KG1 (cell line): ENCODE measurements at regions not wholly inside any gene's neighbourhood (a gene's known extent, or its start where the extent isn't known, plus 50 kb on each side); places are given as distances from the start of the nearest gene placed in this dataset.
A peak's percentile ranks its signal among the peaks of the same experiment; 100 is the strongest.
"Not testable (repeated sequence)": the region's sequence is repeated elsewhere in the genome, so short reads cannot be mapped to it uniquely, and the experiment has no call there.

ENCODE experiments used
- DNase-seq: peaks from one replicate; lab custom pipeline; 2025; lab: John Stamatoyannopoulos, UW

GRCh38 chr14:57150449-57150848 is 118.3 kb downstream of the EXOC5 start:
- DNase-seq: no peak

- DNase-seq: no peak
Observed at GRCh38 chr14:57139173-57139572, 129.5 kb downstream of the EXOC5 start.

- no peak for DNase-seq
Observed at GRCh38 chr14:57136669-57137328, 131.9 kb downstream of the EXOC5 start.

GRCh38 chr14:57127809-57128208 is 140.9 kb downstream of the EXOC5 start:
- not testable (repeated sequence) for DNase-seq

GRCh38 chr14:57122129-57122528 is 146.6 kb downstream of the EXOC5 start:
- no peak for DNase-seq

- not testable (repeated sequence) for DNase-seq
Observed at GRCh38 chr14:57112072-57112807, 156.5 kb downstream of the EXOC5 start.

- not testable (repeated sequence) for DNase-seq
Observed at GRCh38 chr14:57110411-57110810, 158.3 kb downstream of the EXOC5 start.

- no peak for DNase-seq
Observed at GRCh38 chr14:57091030-57091608, 177.6 kb downstream of the EXOC5 start.

- no peak for DNase-seq
Observed at GRCh38 chr14:57089901-57090300, 178.8 kb downstream of the EXOC5 start.

GRCh38 chr14:57087841-57088240 is 180.9 kb downstream of the EXOC5 start:
- no peak for DNase-seq

- no peak for DNase-seq
Observed at GRCh38 chr14:57086271-57087162, 182.2 kb downstream of the EXOC5 start.

- DNase-seq: no peak
Observed at GRCh38 chr14:57085801-57086200, 182.9 kb downstream of the EXOC5 start.

GRCh38 chr14:57085043-57085442 is 183.7 kb downstream of the EXOC5 start:
- no peak for DNase-seq

- DNase-seq: no peak
Observed at GRCh38 chr14:57080691-57081090, 188.0 kb downstream of the EXOC5 start.

GRCh38 chr14:57078054-57078453 is 190.7 kb downstream of the EXOC5 start:
- no peak for DNase-seq

GRCh38 chr14:57073986-57074385 is 194.7 kb downstream of the EXOC5 start:
- DNase-seq: no peak

GRCh38 chr14:57071639-57072038 is 197.1 kb downstream of the EXOC5 start:
- DNase-seq: no peak

GRCh38 chr14:57069702-57070101 is 199.0 kb downstream of the EXOC5 start:
- no peak for DNase-seq

- no peak for DNase-seq
Observed at GRCh38 chr14:57068511-57068910, 200.2 kb downstream of the EXOC5 start.

GRCh38 chr14:57066887-57067513 is 201.7 kb downstream of the EXOC5 start:
- DNase-seq: peak; percentile 9

- no peak for DNase-seq
Observed at GRCh38 chr14:57066463-57066862, 202.2 kb downstream of the EXOC5 start.
